ENCODE measurements at regions not wholly inside any gene's neighbourhood (a gene's known extent, or its start where the extent isn't known, plus 50 kb on each side); places are given as distances from the start of the nearest gene placed in this dataset.

DNA sequence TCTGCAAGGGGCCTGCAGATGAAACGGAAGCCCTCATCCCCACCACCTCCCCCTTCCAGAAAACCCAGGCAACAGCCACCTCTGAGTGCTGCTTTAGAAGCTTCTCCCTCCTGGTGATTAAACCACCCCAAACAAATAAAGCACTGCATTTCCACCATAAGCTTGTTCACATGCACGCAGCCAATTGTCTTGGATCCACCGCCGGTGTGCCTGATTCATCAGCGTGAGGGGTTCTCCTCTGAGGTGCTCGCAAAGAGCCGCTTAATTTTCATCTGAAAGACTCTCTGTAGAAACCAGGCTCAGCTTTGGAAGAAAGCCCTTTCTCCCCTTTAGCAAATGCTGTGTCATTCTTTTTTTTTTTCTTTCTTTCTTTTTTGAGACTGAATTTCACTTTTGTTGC, 155.2 kb upstream of the EEF2KMT start:
- intact Hi-C loops (cut with micrococcal nuclease): no loop called here
- no peak overlapping the region for H3K9ac ChIP-seq (ENCODE audit: low read length)
- RAD21 ChIA-PET (ENCODE audit: low non-redundant PET in 1 of 2, low total read pairs in 2 of 2, uncharacterized antibody in 2 of 2, unreplicated experiment in 2 of 2): interaction anchor here in 1 of 2 experiments (0.6 kb wide), 1 partner anchor 160 kb away, joined by 3 read pairs; no protein-coding TSS in a partner anchor
- H3K27me3 ChIP-seq (ENCODE audit: insufficient read depth, low read length): no peaks in the 10 kb centered on the region
- H3K36me3 ChIP-seq (ENCODE audit: control insufficient read depth in 1 of 2, insufficient read depth in 2 of 2, low read length in 2 of 2): no peaks in the 10 kb centered on the region
- H3K27ac ChIP-seq (ENCODE audit: low read depth, low read length): no peak overlapping the region
- no peaks in the 10 kb centered on the region for H3K9me3 ChIP-seq (ENCODE audit: control insufficient read depth in 1 of 2, insufficient read depth in 1 of 2, low read depth in 1 of 2, low read length in 2 of 2)
- no peaks in the 10 kb centered on the region for H3K4me1 ChIP-seq (ENCODE audit: control insufficient read depth in 1 of 2, insufficient read depth in 2 of 2, low read length in 2 of 2)
- H4K20me1 ChIP-seq (ENCODE audit: insufficient read depth): no peaks in the 10 kb centered on the region
- no peaks in the 10 kb centered on the region for H3K9me2 ChIP-seq (ENCODE audit: insufficient read depth)
- CTCF ChIA-PET: no interaction called here
- DNase-seq (ENCODE audit: low read depth, low spot score): no peak
- no TSS peak for BruUV-seq (replicated peaks)
- no peak for ATAC-seq
- TF ChIP-seq SRF (IDR thresholded peaks at IDR 0.05; ENCODE audit: low read depth) (no peak), POLR2AphosphoS5 (IDR thresholded peaks at IDR 0.05; ENCODE audit: low read depth, low read length) (no peak), POLR2A (IDR thresholded peaks at IDR 0.05; ENCODE audit: borderline replicate concordance, extremely low read depth, insufficient read depth, insufficient read length) (no peak), CBX3 (IDR thresholded peaks at IDR 0.05; ENCODE audit: low read depth) (no peak), CEBPB (IDR thresholded peaks at IDR 0.05; ENCODE audit: low read depth) (no peak), EZH2 (IDR thresholded peaks at IDR 0.05) (no peak), EGR1 (IDR thresholded peaks at IDR 0.05; ENCODE audit: low read depth) (no peak), EZH2phosphoT487 (IDR thresholded peaks at IDR 0.05; ENCODE audit: borderline replicate concordance) (no peak), JUND (IDR thresholded peaks at IDR 0.05) (no peak), SIN3A (IDR thresholded peaks at IDR 0.05; ENCODE audit: low read depth) (no peak), ZFX (IDR thresholded peaks at IDR 0.05) (no peak), FOSL1 (IDR thresholded peaks at IDR 0.05; ENCODE audit: low read depth) (no peak), ELF1 (IDR thresholded peaks at IDR 0.05; ENCODE audit: borderline replicate concordance, low read depth) (no peak), TCF7L2 (IDR thresholded peaks at IDR 0.05; ENCODE audit: borderline replicate concordance, extremely low read depth, insufficient read depth, insufficient read length) (no peak), ZNF274 (IDR thresholded peaks at IDR 0.05; ENCODE audit: low read depth, low read length) (no peak)
- TF ChIP-seq, protein P1, sequence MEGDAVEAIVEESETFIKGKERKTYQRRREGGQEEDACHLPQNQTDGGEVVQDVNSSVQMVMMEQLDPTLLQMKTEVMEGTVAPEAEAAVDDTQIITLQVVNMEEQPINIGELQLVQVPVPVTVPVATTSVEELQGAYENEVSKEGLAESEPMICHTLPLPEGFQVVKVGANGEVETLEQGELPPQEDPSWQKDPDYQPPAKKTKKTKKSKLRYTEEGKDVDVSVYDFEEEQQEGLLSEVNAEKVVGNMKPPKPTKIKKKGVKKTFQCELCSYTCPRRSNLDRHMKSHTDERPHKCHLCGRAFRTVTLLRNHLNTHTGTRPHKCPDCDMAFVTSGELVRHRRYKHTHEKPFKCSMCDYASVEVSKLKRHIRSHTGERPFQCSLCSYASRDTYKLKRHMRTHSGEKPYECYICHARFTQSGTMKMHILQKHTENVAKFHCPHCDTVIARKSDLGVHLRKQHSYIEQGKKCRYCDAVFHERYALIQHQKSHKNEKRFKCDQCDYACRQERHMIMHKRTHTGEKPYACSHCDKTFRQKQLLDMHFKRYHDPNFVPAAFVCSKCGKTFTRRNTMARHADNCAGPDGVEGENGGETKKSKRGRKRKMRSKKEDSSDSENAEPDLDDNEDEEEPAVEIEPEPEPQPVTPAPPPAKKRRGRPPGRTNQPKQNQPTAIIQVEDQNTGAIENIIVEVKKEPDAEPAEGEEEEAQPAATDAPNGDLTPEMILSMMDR (IDR thresholded peaks at IDR 0.05 in 2 of 3, conservative IDR thresholded peaks at IDR 0.05 in 1 of 3; ENCODE audit: borderline replicate concordance in 1 of 3, insufficient read depth in 1 of 3, low read depth in 2 of 3, low read length in 2 of 3): no peak
- TF ChIP-seq, protein P2, sequence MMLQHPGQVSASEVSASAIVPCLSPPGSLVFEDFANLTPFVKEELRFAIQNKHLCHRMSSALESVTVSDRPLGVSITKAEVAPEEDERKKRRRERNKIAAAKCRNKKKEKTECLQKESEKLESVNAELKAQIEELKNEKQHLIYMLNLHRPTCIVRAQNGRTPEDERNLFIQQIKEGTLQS (IDR thresholded peaks at IDR 0.05): no peak
- TF ChIP-seq, protein P3, sequence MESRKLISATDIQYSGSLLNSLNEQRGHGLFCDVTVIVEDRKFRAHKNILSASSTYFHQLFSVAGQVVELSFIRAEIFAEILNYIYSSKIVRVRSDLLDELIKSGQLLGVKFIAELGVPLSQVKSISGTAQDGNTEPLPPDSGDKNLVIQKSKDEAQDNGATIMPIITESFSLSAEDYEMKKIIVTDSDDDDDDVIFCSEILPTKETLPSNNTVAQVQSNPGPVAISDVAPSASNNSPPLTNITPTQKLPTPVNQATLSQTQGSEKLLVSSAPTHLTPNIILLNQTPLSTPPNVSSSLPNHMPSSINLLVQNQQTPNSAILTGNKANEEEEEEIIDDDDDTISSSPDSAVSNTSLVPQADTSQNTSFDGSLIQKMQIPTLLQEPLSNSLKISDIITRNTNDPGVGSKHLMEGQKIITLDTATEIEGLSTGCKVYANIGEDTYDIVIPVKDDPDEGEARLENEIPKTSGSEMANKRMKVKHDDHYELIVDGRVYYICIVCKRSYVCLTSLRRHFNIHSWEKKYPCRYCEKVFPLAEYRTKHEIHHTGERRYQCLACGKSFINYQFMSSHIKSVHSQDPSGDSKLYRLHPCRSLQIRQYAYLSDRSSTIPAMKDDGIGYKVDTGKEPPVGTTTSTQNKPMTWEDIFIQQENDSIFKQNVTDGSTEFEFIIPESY (IDR thresholded peaks at IDR 0.05; ENCODE audit: extremely low read depth, insufficient replicate concordance, low read length): no peak
- TF ChIP-seq, protein P4, sequence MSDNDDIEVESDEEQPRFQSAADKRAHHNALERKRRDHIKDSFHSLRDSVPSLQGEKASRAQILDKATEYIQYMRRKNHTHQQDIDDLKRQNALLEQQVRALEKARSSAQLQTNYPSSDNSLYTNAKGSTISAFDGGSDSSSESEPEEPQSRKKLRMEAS (IDR thresholded peaks at IDR 0.05): no peak
- TF ChIP-seq, protein P5, sequence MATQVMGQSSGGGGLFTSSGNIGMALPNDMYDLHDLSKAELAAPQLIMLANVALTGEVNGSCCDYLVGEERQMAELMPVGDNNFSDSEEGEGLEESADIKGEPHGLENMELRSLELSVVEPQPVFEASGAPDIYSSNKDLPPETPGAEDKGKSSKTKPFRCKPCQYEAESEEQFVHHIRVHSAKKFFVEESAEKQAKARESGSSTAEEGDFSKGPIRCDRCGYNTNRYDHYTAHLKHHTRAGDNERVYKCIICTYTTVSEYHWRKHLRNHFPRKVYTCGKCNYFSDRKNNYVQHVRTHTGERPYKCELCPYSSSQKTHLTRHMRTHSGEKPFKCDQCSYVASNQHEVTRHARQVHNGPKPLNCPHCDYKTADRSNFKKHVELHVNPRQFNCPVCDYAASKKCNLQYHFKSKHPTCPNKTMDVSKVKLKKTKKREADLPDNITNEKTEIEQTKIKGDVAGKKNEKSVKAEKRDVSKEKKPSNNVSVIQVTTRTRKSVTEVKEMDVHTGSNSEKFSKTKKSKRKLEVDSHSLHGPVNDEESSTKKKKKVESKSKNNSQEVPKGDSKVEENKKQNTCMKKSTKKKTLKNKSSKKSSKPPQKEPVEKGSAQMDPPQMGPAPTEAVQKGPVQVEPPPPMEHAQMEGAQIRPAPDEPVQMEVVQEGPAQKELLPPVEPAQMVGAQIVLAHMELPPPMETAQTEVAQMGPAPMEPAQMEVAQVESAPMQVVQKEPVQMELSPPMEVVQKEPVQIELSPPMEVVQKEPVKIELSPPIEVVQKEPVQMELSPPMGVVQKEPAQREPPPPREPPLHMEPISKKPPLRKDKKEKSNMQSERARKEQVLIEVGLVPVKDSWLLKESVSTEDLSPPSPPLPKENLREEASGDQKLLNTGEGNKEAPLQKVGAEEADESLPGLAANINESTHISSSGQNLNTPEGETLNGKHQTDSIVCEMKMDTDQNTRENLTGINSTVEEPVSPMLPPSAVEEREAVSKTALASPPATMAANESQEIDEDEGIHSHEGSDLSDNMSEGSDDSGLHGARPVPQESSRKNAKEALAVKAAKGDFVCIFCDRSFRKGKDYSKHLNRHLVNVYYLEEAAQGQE (IDR thresholded peaks at IDR 0.05; ENCODE audit: low read depth): no peak
- POLR2A ChIA-PET: no interaction called here
- no peaks in the 10 kb centered on the region for H3K79me2 ChIP-seq (ENCODE audit: insufficient read depth, low read length)
- H3K4me2 ChIP-seq (ENCODE audit: low read length): no peak overlapping the region
- no peak overlapping the region for H2AFZ ChIP-seq (ENCODE audit: low read depth, low read length, poor library complexity, severe bottlenecking)
- no peak overlapping the region for H3K4me3 ChIP-seq (replicated peaks in 1 of 2; ENCODE audit: low read depth in 1 of 2, low read length in 2 of 2)
